AG09319 (cell line): ENCODE measurements at regions not wholly inside any gene's neighbourhood (a gene's known extent, or its start where the extent isn't known, plus 50 kb on each side); places are given as distances from the start of the nearest gene placed in this dataset.

Experiments
- DNase-seq: peaks from one replicate; pipeline ENCODE4 v3.0.0-alpha.2; 2010; ENCODE audit warnings: low read depth; ENCODE audit errors: extremely low read depth
- CTCF ChIP-seq: IDR thresholded peaks from 2 replicates; pipeline ENCODE4 v1.5.1; 2011; ENCODE audit warnings: low read depth, mild to moderate bottlenecking, inconsistent platforms, low read length, moderate library complexity

- no peak for DNase-seq
- no peak for TF ChIP-seq CTCF
These were observed 245.5 kb upstream of the HS6ST1 start for GRCh38 chr2:128564131-128564530.

GRCh38 chr2:128564551-128564950 is 245.9 kb upstream of the HS6ST1 start:
- TF ChIP-seq CTCF, result no peak
- DNase-seq, result no peak

- no peak for DNase-seq
These were observed 246.8 kb upstream of the HS6ST1 start for GRCh38 chr2:128565441-128565840.

GRCh38 chr2:128566671-128567070 is 248.0 kb upstream of the HS6ST1 start:
- no peak for DNase-seq
- TF ChIP-seq CTCF, result no peak

More at GRCh38 chr2:128565441-128565840, 246.8 kb upstream of the HS6ST1 start:
- no peak for TF ChIP-seq CTCF

GRCh38 chr2:128568106-128568505 is 249.4 kb upstream of the HS6ST1 start:
- no peak for TF ChIP-seq CTCF
- no peak for DNase-seq

GRCh38 chr2:128573116-128573515 is 254.4 kb upstream of the HS6ST1 start:
- DNase-seq, result no peak
- no peak; the same call in 1 of the 2 replicates for TF ChIP-seq CTCF

GRCh38 chr2:128573531-128573930 is 254.9 kb upstream of the HS6ST1 start:
- no peak for TF ChIP-seq CTCF
- DNase-seq, result no peak
